ENCODE measurements at regions not wholly inside any gene's neighbourhood (a gene's known extent, or its start where the extent isn't known, plus 50 kb on each side); places are given as distances from the start of the nearest gene placed in this dataset.

- H3K36me3 ChIP-seq = no peaks in the 10 kb centered on the region
- intact Hi-C loops (cut with micrococcal nuclease) = no loop called here
- no peak for DNase-seq
- H3K4me1 ChIP-seq = no peaks in the 10 kb centered on the region
- H3K27ac ChIP-seq (replicated peaks) = no peak overlapping the region
- no peaks in the 10 kb centered on the region for H3K27me3 ChIP-seq (ENCODE audit: low read depth)
- no peak overlapping the region for H3K4me3 ChIP-seq
- H3K9me3 ChIP-seq (replicated peaks) = peaks cover 21% of the 10 kb centered on the region
- no peak for TF ChIP-seq CTCF (IDR thresholded peaks at IDR 0.05; ENCODE audit: borderline replicate concordance)
These were observed 105.7 kb upstream of the RUNX1 start for GRCh38 chr21:35154788-35155187.

- no peak for TF ChIP-seq CTCF (IDR thresholded peaks at IDR 0.05; ENCODE audit: borderline replicate concordance)
- no peak overlapping the region for H3K4me3 ChIP-seq
- no peaks in the 10 kb centered on the region for H3K4me1 ChIP-seq
- DNase-seq = no peak
- H3K27ac ChIP-seq (replicated peaks) = no peak overlapping the region
- H3K27me3 ChIP-seq (ENCODE audit: low read depth) = peaks cover 6% of the 10 kb centered on the region
- no peaks in the 10 kb centered on the region for H3K36me3 ChIP-seq
- intact Hi-C loops (cut with micrococcal nuclease) = no loop called here
- peaks cover 21% of the 10 kb centered on the region for H3K9me3 ChIP-seq (replicated peaks)
These were observed 104.6 kb upstream of the RUNX1 start for GRCh38 chr21:35153671-35154070.

GRCh38 chr21:35150562-35151226 is 101.6 kb upstream of the RUNX1 start:
- no peak for DNase-seq
- H3K27ac ChIP-seq (replicated peaks) = no peak overlapping the region
- H3K4me3 ChIP-seq = no peak overlapping the region
- H3K4me1 ChIP-seq = no peaks in the 10 kb centered on the region
- H3K36me3 ChIP-seq = no peaks in the 10 kb centered on the region
- H3K9me3 ChIP-seq (replicated peaks) = peaks cover 6% of the 10 kb centered on the region
- intact Hi-C loops (cut with micrococcal nuclease) = no loop called here
- TF ChIP-seq CTCF (IDR thresholded peaks at IDR 0.05; ENCODE audit: borderline replicate concordance) = no peak
- H3K27me3 ChIP-seq (ENCODE audit: low read depth) = peaks cover 27% of the 10 kb centered on the region

- Histone ChIP-seq H3K27ac (replicated peaks) (no peak overlapping the region), H3K4me3 (no peak overlapping the region), H3K36me3 (no peaks in the 10 kb centered on the region), H3K27me3 (ENCODE audit: low read depth) (peaks cover 37% of the 10 kb centered on the region), H3K9me3 (replicated peaks) (peaks cover 6% of the 10 kb centered on the region), H3K4me1 (no peaks in the 10 kb centered on the region)
- no peak for TF ChIP-seq CTCF (IDR thresholded peaks at IDR 0.05; ENCODE audit: borderline replicate concordance)
- intact Hi-C loops (cut with micrococcal nuclease) = no loop called here
- DNase-seq = no peak
These were observed 100.6 kb upstream of the RUNX1 start for GRCh38 chr21:35149698-35150097.

GRCh38 chr21:35147439-35147838 is 98.3 kb upstream of the RUNX1 start:
- H3K27ac ChIP-seq (replicated peaks) = no peak overlapping the region
- peaks cover 50% of the 10 kb centered on the region for H3K27me3 ChIP-seq (ENCODE audit: low read depth)
- H3K36me3 ChIP-seq = no peaks in the 10 kb centered on the region
- TF ChIP-seq CTCF (IDR thresholded peaks at IDR 0.05; ENCODE audit: borderline replicate concordance) = no peak
- no peak overlapping the region for H3K4me3 ChIP-seq
- DNase-seq = no peak
- peaks cover 6% of the 10 kb centered on the region for H3K9me3 ChIP-seq (replicated peaks)
- no peaks in the 10 kb centered on the region for H3K4me1 ChIP-seq
- intact Hi-C loops (cut with micrococcal nuclease) = no loop called here

Data from left ventricle myocardium inferior (tissue), 1 donor.